NB4 (cell line): ENCODE measurements at regions not wholly inside any gene's neighbourhood (a gene's known extent, or its start where the extent isn't known, plus 50 kb on each side); places are given as distances from the start of the nearest gene placed in this dataset.

Source experiments
- CTCF ChIP-seq: IDR thresholded peaks from one replicate; pipeline ENCODE4 v1.5.1; 2012; ENCODE audit warnings: low read depth, low read length
- MAX ChIP-seq: IDR thresholded peaks from 2 replicates; pipeline ENCODE4 v1.6.1; 2011; ENCODE audit warnings: low read depth, low read length

- TF ChIP-seq CTCF, result no peak
- no peak for TF ChIP-seq MAX
These were observed 112.0 kb downstream of the TMX1 start for GRCh38 chr14:51351997-51352396.
